NCI-H345 treated with DMSO at 0.1 percent for 48 hours (cell line): ENCODE measurements at regions not wholly inside any gene's neighbourhood (a gene's known extent, or its start where the extent isn't known, plus 50 kb on each side); places are given as distances from the start of the nearest gene placed in this dataset.

Source experiments
- DNase-seq: peaks from one replicate; lab custom pipeline; 2025; ENCODE audit not compliant: unreplicated experiment; lab: John Stamatoyannopoulos, UW

GRCh38 chr13:106660746-106661625 is 93.0 kb upstream of the ARGLU1 start:
- DNase-seq, result no peak

- no peak for DNase-seq
Measured at GRCh38 chr13:106657104-106657503, 89.2 kb upstream of the ARGLU1 start.

DNA sequence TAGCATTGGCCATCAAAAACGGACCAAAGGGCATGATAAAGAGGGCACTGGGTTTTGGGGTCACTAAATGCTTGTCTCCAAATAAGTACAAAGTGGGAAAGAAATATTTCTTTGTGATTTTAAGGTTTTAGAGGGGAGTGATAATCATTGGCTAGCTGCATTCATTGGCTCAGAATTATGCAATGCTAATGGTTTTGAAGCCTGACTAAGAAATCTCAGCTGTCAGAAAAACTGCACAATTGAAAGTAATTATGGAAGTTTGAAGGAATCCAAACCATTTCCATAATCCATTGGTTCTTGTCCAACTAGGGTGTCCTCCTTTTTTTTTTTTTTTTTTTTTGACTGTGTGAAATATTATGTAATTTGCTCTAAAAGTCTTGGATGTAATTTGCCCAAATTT is 88.2 kb upstream of the ARGLU1 start:
- DNase-seq, result no peak

- DNase-seq, result no peak
Measured at GRCh38 chr13:106651442-106651841, 83.5 kb upstream of the ARGLU1 start.

GRCh38 chr13:106650690-106651205 is 82.8 kb upstream of the ARGLU1 start:
- no peak for DNase-seq

DNA sequence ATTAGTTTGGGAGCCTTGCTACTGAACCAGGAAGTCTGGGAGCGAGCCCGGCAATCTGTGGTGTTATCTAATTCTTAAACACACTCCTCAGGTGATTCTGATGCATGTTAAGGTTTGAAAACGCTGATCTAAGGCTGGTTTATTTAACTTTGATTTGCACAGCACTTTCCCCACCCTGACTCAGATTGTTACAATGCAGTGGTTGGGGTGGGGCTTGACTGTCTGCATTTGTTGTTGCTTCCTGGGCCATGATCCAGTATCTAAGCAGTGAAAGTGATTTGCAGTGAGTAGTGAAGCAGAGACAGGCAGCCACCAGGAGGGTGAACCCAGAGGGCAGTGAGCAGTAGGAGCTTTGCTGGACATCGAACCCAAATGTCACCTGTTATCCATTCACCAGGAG is 81.6 kb upstream of the ARGLU1 start:
- DNase-seq, result no peak

DNA sequence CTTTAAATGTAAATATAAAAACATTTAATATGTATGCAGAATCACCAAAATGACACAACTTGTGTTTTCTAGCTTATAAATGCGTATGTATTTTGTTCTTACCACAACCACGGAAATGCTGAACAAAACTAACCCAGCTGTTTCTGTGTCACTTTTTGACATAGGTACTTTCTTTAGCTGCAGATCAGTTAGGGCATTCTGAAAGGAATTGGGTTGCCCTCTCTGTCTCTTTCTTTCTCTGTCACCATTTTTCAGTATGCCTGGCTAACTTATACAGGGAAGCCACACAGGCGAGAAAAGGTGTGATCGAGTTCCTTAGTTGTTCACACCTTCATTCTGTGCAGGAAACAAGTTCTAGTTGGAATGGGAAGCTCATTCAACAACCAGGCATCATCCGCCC is 72.6 kb upstream of the ARGLU1 start:
- DNase-seq, result no peak

GRCh38 chr13:106637519-106637918 is 69.6 kb upstream of the ARGLU1 start:
- DNase-seq, result no peak

DNA sequence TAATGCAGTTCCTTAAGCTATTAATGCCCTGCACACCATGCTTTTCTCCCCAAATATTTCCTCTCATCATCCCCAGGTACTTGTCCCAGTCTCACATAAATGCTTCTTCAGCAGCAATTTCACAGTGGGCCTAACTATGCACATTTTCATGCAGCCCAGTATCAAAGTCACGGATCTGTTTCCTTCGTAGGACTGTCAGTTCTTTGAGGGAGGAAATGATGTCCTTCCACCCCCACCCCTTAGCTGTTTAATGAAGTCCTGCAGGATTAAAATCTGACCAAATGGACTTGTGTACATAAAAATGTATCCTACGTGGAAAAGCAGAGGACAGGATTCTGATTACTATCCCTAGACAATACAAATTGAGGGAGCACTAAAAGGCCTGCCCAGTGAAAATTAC is 68.6 kb upstream of the ARGLU1 start:
- no peak for DNase-seq

DNA sequence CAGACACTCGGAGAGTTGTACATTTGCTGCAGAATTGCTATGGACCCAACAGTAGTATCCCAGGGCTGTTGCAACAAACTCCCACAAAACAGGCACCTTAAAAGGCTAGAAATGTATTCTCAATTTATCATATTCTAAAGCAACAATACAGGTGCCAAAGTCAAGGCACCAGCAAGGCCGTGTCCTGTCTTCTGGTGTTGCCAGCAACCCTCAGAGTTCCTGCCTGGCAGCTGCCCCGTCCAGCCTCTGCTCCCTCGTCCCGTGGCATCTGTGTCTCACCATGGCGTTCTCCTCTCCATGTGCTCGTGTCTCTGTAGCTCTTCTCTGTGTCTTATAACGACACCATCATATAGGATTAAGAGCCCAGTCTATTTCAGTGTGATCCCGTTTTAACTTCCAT is 67.7 kb upstream of the ARGLU1 start:
- no peak for DNase-seq

DNA sequence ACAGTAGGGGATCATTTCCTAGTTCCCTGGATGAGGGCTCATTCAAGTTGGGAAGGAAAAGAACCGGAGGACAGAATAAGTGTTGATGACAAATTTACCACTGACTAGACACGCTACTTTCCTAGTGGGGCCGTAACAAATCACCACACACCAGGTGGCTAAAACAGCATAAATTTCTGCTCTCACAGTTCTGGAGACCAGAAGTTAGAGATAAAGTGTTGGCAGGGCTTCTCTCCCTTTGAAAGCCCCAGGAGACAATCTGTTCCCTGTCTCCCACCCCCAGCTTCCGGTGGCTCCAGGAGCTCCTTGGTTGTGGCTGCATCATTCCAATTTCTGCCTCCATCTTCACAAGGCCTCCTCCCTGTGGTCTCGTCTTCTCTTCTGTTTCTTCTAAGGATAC is 65.4 kb upstream of the ARGLU1 start:
- no peak for DNase-seq

- no peak for DNase-seq
Measured at GRCh38 chr13:106630650-106631049, 62.7 kb upstream of the ARGLU1 start.

- DNase-seq, result no peak
Measured at GRCh38 chr13:106630162-106630561, 62.2 kb upstream of the ARGLU1 start.

DNA sequence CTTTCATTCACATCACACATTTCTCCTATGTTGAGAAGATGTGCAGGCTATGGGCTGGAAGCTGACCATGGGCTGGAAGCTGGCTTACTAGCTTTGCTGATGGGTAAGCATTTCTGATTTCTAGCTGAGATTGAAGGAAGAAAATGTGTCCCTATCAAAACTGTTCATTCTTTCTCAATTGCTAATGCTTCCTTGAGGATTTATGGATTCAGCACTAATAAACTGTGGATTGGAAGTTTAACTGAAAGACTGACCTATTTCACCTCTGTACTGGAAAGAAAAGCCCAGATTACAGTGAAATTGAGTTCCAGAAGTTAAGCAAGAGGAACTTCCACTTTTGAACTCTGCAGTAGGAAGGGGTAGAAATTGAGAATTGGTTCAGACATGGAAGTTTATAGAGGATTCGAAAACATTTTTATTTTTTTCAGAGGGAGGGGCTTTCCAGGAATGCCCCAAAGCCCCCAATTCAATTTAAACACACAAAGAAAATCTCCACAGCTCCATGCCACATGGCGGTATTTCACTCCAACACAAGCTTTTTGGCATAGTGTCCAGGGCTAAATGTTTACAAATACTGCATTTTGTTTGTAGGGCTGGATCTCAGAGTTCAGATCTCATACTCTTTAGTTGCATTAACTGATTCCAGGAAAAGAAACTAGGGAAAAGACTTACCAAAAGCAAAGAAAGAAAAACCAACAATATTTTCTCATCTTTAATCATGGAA is 61.2 kb upstream of the ARGLU1 start:
- DNase-seq, result no peak

GRCh38 chr13:106626473-106626872 is 58.5 kb upstream of the ARGLU1 start:
- no peak for DNase-seq

- no peak for DNase-seq
Measured at GRCh38 chr13:106625578-106625977, 57.6 kb upstream of the ARGLU1 start.

- no peak for DNase-seq
Measured at GRCh38 chr13:106623799-106624460, 56.0 kb upstream of the ARGLU1 start.

DNA sequence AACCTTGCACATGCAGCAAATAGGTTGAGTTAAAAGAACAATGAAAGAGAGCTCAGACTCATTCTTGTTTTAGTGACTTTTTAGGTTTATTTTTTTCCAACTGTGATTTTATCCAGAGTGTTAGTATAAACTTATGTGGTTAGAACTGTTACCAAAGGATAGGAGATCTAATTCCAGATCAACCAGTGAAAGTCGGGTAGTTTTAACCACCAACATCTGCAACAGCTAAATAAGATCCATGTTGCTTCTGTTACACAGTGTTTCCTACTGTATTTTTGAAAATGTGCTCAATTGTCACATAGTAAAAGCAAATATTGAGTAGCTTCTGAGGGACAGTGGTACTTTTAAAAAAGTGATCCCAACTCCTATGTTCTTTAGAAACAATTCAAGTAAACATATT is 53.9 kb upstream of the ARGLU1 start:
- no peak for DNase-seq

GRCh38 chr13:106619688-106620555 is 52.0 kb upstream of the ARGLU1 start:
- DNase-seq, result peak; percentile 30
